B cell (primary cell): ENCODE measurements at regions not wholly inside any gene's neighbourhood (a gene's known extent, or its start where the extent isn't known, plus 50 kb on each side); places are given as distances from the start of the nearest gene placed in this dataset.

Experiments
- EZH2 ChIP-seq: IDR thresholded peaks from 2 replicates; pipeline ENCODE4 v1.6.1; 2012; ENCODE audit warnings: borderline replicate concordance, low read depth, mild to moderate bottlenecking, moderate library complexity, low read length; ENCODE audit not compliant: insufficient read depth, poor library complexity, severe bottlenecking
- TF ChIP-seq, protein P1 (sequence below): fragments of 200-600 bp; IDR thresholded peaks from one replicate; pipeline ENCODE4 v1.8.0; 2022; ENCODE audit warnings: antibody characterized with exemption, mild to moderate bottlenecking

DNA sequence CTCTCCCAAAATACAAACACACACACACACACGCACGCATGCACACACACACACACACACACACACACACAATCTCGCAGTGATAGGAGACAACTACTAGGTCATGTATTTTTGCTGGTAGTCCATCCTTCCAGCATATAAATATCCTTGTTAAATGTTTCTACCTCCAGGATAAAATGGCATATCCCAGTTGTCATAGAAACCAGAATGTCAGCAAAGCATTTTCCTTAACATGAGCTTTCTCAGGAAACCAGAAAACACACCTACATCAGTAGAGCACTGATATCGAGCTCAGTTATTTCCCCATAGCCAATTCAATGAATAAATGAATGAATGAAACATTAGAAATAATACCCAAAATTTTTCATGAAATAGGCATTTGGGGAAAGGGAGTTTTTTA is 115.7 kb downstream of the PWWP3B start:
- TF ChIP-seq, protein P1, sequence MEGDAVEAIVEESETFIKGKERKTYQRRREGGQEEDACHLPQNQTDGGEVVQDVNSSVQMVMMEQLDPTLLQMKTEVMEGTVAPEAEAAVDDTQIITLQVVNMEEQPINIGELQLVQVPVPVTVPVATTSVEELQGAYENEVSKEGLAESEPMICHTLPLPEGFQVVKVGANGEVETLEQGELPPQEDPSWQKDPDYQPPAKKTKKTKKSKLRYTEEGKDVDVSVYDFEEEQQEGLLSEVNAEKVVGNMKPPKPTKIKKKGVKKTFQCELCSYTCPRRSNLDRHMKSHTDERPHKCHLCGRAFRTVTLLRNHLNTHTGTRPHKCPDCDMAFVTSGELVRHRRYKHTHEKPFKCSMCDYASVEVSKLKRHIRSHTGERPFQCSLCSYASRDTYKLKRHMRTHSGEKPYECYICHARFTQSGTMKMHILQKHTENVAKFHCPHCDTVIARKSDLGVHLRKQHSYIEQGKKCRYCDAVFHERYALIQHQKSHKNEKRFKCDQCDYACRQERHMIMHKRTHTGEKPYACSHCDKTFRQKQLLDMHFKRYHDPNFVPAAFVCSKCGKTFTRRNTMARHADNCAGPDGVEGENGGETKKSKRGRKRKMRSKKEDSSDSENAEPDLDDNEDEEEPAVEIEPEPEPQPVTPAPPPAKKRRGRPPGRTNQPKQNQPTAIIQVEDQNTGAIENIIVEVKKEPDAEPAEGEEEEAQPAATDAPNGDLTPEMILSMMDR: no peak
- TF ChIP-seq EZH2: no peak
